H1 (cell line): ENCODE measurements at regions not wholly inside any gene's neighbourhood (a gene's known extent, or its start where the extent isn't known, plus 50 kb on each side); places are given as distances from the start of the nearest gene placed in this dataset.

Experiments used
- CTCF ChIA-PET: fragments of 300-600 bp; sonication (Branson Sonifier 250); formaldehyde crosslinking; loops from one replicate; lab custom pipeline; 2021; ENCODE audit not compliant: partially characterized antibody; lab: Charles Lee
- POLR2A ChIA-PET: fragments of 300-600 bp; sonication (Branson Sonifier 250); formaldehyde crosslinking; loops from one replicate; lab custom pipeline; 2021; ENCODE audit warnings: inconsistent platforms; ENCODE audit not compliant: partially characterized antibody; lab: Charles Lee
- DNase-seq, 2 experiments: peaks; one replicate each; pipeline versions ENCODE4 v3.0.0 to v3.0.0-alpha.2; 2010 to 2022; ENCODE audit warnings: low spot score in 2 of 2, low read depth in 1 of 2, mixed read lengths in 1 of 2
- FAIRE-seq: peaks from 2 replicates; lab custom pipeline; 2011; peaks lifted over from hg19 to GRCh38; lab: Jason Lieb, UNC
- H2AFZ ChIP-seq: 2 replicates; pipeline ENCODE4 v1.8.1; 2012; ENCODE audit warnings: low read length, inconsistent platforms
- H2AK5ac ChIP-seq: 2 replicates; pipeline ENCODE4 v1.6.1; 2013; ENCODE audit warnings: low read depth, low read length
- H2BK120ac ChIP-seq: replicated peaks from 2 replicates; pipeline ENCODE3; 2013; ENCODE audit warnings: low read depth, low read length, inconsistent platforms
- H2BK12ac ChIP-seq: 2 replicates; pipeline ENCODE4 v1.6.1; 2013; ENCODE audit warnings: low read depth, low read length
- H2BK15ac ChIP-seq: 2 replicates; pipeline ENCODE4 v1.6.1; 2013; ENCODE audit warnings: low read length
- H2BK20ac ChIP-seq: 2 replicates; pipeline ENCODE4 v1.6.1; 2013; ENCODE audit warnings: low read length
- H2BK5ac ChIP-seq: 2 replicates; pipeline ENCODE4 v1.6.1; 2013; ENCODE audit warnings: low read depth, low read length
- H3K14ac ChIP-seq: 2 replicates; pipeline ENCODE4 v1.6.1; 2013; ENCODE audit warnings: inconsistent platforms; ENCODE audit not compliant: insufficient read length
- H3K18ac ChIP-seq: 2 replicates; pipeline ENCODE4 v1.6.1; 2013; ENCODE audit warnings: low read length; ENCODE audit errors: extremely low read depth
- H3K23ac ChIP-seq: 2 replicates; pipeline ENCODE4 v1.6.1; 2013; ENCODE audit warnings: inconsistent platforms; ENCODE audit not compliant: insufficient read length
- H3K23me2 ChIP-seq: 2 replicates; pipeline ENCODE4 v1.6.1; 2013; ENCODE audit warnings: low read depth, low read length
- H3K27ac ChIP-seq: 2 replicates; pipeline ENCODE4 v1.6.1; 2011; ENCODE audit warnings: low read depth, low read length, inconsistent platforms
- H3K27me3 ChIP-seq, 4 experiments: replicated peaks in 1 of 4; 1 replicate in 1 of 4; 2 replicates in 3 of 4; pipeline versions ENCODE4 v1.6.1 to v1.8.1; 2011 to 2013; ENCODE audit warnings: low read length in 3 of 4, mild to moderate bottlenecking in 3 of 4, inconsistent platforms in 2 of 4, mixed read lengths in 2 of 4, moderate library complexity in 1 of 4; ENCODE audit not compliant: control insufficient read depth in 3 of 4, insufficient read depth in 3 of 4; ENCODE audit errors: extremely low read depth in 1 of 4
- H3K36me3 ChIP-seq, 4 experiments: 2 replicates each; pipeline versions ENCODE4 v1.6.1 to v1.8.1; 2011 to 2013; ENCODE audit warnings: mild to moderate bottlenecking in 4 of 4, low read length in 3 of 4, moderate library complexity in 2 of 4, control low read depth in 1 of 4, inconsistent platforms in 1 of 4; ENCODE audit not compliant: insufficient read depth in 4 of 4, control insufficient read depth in 2 of 4
- H3K4ac ChIP-seq: replicated peaks from 2 replicates; pipeline ENCODE3; 2013; ENCODE audit warnings: low read length, low read depth, mixed read lengths, inconsistent platforms; ENCODE audit not compliant: insufficient read length
- H3K4me1 ChIP-seq, 4 experiments: replicated peaks in 1 of 4; 1 replicate in 1 of 4; 2 replicates in 3 of 4; pipeline versions ENCODE4 v1.6.1 to v1.8.1; 2011 to 2013; ENCODE audit warnings: low read length in 3 of 4, inconsistent platforms in 2 of 4, mixed read lengths in 1 of 4; ENCODE audit not compliant: insufficient read depth in 4 of 4, control insufficient read depth in 3 of 4
- H3K4me2 ChIP-seq, 2 experiments: 2 replicates each; pipeline versions ENCODE4 v1.6.1 to v1.8.1; 2011 to 2013; ENCODE audit warnings: low read depth in 2 of 2, low read length in 2 of 2, control low read depth in 1 of 2, inconsistent platforms in 1 of 2, mild to moderate bottlenecking in 1 of 2; ENCODE audit not compliant: insufficient read depth in 1 of 2
- H3K4me3 ChIP-seq, 4 experiments: fragments of 200-600, 300-600 bp in 1 of 4; sonication (generic), shearing (Covaris generic), sonication (Bioruptor Twin) in 1 of 4; 2 replicates each; pipeline versions ENCODE4 v1.5.1 to v1.8.1; 2011 to 2016; ENCODE audit warnings: low read length in 4 of 4, low read depth in 3 of 4, control low read depth in 2 of 4, inconsistent platforms in 2 of 4, mild to moderate bottlenecking in 2 of 4, mixed read lengths in 1 of 4, moderate library complexity in 1 of 4; ENCODE audit not compliant: insufficient read depth in 2 of 4; ENCODE audit errors: extremely low read depth in 1 of 4
- H3K56ac ChIP-seq: replicated peaks from 2 replicates; pipeline ENCODE3; 2013; ENCODE audit warnings: low read depth, mild to moderate bottlenecking, mixed read lengths, low read length, inconsistent platforms; ENCODE audit not compliant: insufficient read length
- H3K79me1 ChIP-seq: 2 replicates; pipeline ENCODE4 v1.6.1; 2013; ENCODE audit warnings: low read depth, low read length, control low read depth
- H3K79me2 ChIP-seq, 2 experiments: 2 replicates each; pipeline versions ENCODE4 v1.6.1 to v1.8.1; 2012 to 2013; ENCODE audit warnings: low read length in 2 of 2, mild to moderate bottlenecking in 2 of 2, inconsistent platforms in 1 of 2; ENCODE audit not compliant: insufficient read depth in 2 of 2, control insufficient read depth in 1 of 2
- H3K9ac ChIP-seq, 4 experiments: replicated peaks in 1 of 4; 1 replicate in 1 of 4; 2 replicates in 3 of 4; pipeline versions ENCODE4 v1.6.1 to v1.8.1; 2011 to 2013; ENCODE audit warnings: low read depth in 3 of 4, low read length in 3 of 4, control low read depth in 2 of 4, mild to moderate bottlenecking in 2 of 4, moderate library complexity in 2 of 4, inconsistent platforms in 1 of 4; ENCODE audit errors: extremely low read depth in 1 of 4
- H3K9me3 ChIP-seq, 2 experiments: 2 replicates each; pipeline versions ENCODE4 v1.6.1 to v1.8.1; 2012 to 2013; ENCODE audit warnings: mild to moderate bottlenecking in 2 of 2, moderate library complexity in 2 of 2, control low read depth in 1 of 2, inconsistent platforms in 1 of 2, low read depth in 1 of 2, low read length in 1 of 2, mixed read lengths in 1 of 2; ENCODE audit not compliant: insufficient read depth in 2 of 2
- H4K20me1 ChIP-seq, 2 experiments: replicated peaks in 1 of 2; 2 replicates each; pipeline versions ENCODE3 to v1.8.1; 2011 to 2013; ENCODE audit warnings: inconsistent platforms in 2 of 2, low read length in 2 of 2, mild to moderate bottlenecking in 1 of 2; ENCODE audit not compliant: insufficient read depth in 2 of 2, control insufficient read depth in 1 of 2
- H4K5ac ChIP-seq: 2 replicates; pipeline ENCODE4 v1.6.1; 2013; ENCODE audit warnings: low read length, low read depth, mixed read lengths, inconsistent platforms; ENCODE audit not compliant: insufficient read length
- H4K8ac ChIP-seq: 2 replicates; pipeline ENCODE4 v1.8.0; 2013; ENCODE audit warnings: mild to moderate bottlenecking, moderate library complexity, low read length, inconsistent platforms; ENCODE audit not compliant: insufficient read depth; ENCODE audit errors: extremely low read depth
- H4K91ac ChIP-seq: replicated peaks from 2 replicates; pipeline ENCODE3; 2013; ENCODE audit warnings: low read length, mixed read lengths, inconsistent platforms; ENCODE audit not compliant: insufficient read length
- CBX5 ChIP-seq: fragments of 300-800, 300-1000 bp; sonication (generic); IDR thresholded peaks from 2 replicates; pipeline ENCODE4 v1.7.1; 2016; ENCODE audit warnings: antibody characterized with exemption, low read length, low read depth
- EP300 ChIP-seq, 2 experiments: IDR thresholded peaks; 1 replicate in 1 of 2; 2 replicates in 1 of 2; pipeline ENCODE4 v1.6.1; 2011 to 2012; ENCODE audit warnings: low read depth in 2 of 2, low read length in 2 of 2, mild to moderate bottlenecking in 2 of 2, borderline replicate concordance in 1 of 2, inconsistent platforms in 1 of 2, moderate library complexity in 1 of 2
- HDAC2 ChIP-seq, 2 experiments: fragments of 300-600 bp in 1 of 2; sonication (generic) in 1 of 2; IDR thresholded peaks; 2 replicates each; pipeline ENCODE4 v1.6.1; 2011 to 2012; ENCODE audit warnings: low read depth in 2 of 2, low read length in 2 of 2, mild to moderate bottlenecking in 2 of 2, moderate library complexity in 2 of 2, borderline replicate concordance in 1 of 2, inconsistent platforms in 1 of 2
- HDAC6 ChIP-seq: IDR thresholded peaks from one replicate; pipeline ENCODE4 v1.7.1; 2012; ENCODE audit warnings: low read depth, mild to moderate bottlenecking, inconsistent platforms, low read length, moderate library complexity
- POU5F1 ChIP-seq: IDR thresholded peaks from 2 replicates; pipeline ENCODE4 v1.6.1; 2011; ENCODE audit warnings: low read depth, mild to moderate bottlenecking, low read length, moderate library complexity
- WGBS, 2 experiments: shearing (Covaris generic) in 1 of 2; methylation state at CpG; one replicate each; pipeline versions ENCODE4 v1.1.6 to v1.1.7; 2013 to 2015; ENCODE audit warnings: low lambda C conversion rate in 2 of 2, mixed read lengths in 2 of 2, inconsistent platforms in 1 of 2, low coverage in 1 of 2, missing lambda C conversion rate in 1 of 2; ENCODE audit not compliant: insufficient replicate concordance in 2 of 2, insufficient coverage in 1 of 2, insufficient read length in 1 of 2; ENCODE audit errors: extremely low coverage in 1 of 2, missing lambda C conversion rate in 1 of 2; 5-methylcytosine and 5-hydroxymethylcytosine counted together

DNA sequence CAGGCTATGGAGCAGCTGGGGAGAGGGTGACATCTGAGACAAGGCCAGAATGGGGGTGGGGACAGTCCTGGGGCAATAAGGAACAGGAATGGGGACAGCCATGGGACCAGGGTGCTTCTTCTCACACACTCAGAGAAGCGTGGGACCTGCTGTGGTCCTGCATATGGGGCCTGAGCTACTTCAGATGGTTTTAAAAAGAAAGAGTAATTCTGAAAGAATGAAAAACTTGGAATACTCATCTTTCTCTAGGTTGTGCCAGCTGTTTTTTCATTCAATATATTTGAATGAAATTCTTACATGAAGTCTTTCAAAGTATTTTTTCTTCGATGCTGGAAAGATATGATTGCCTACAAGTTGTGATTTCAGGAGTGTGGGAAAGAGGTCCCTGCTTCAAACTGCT, 227.5 kb upstream of the APCDD1 start:
- Histone ChIP-seq H3K23ac (no peak overlapping the region), H2BK12ac (no peak overlapping the region; the same call in 1 of the 2 replicates), H3K4me1 (no peaks in the 10 kb centered on the region; a peak in 1 of 7 replicates), H3K9ac (no peak overlapping the region), H3K4me2 (no peak overlapping the region), H2BK15ac (no peak overlapping the region; the same call in 1 of the 2 replicates), H4K20me1 (no peaks in the 10 kb centered on the region), H2AK5ac (no peak overlapping the region), H3K36me3 (no peaks in the 10 kb centered on the region), H3K56ac (no peak overlapping the region), H4K91ac (no peak overlapping the region), H4K8ac (no peak overlapping the region), H3K27ac (no peak overlapping the region), H2BK20ac (no peak overlapping the region), H3K79me2 (no peaks in the 10 kb centered on the region), H2BK5ac (no peak overlapping the region), H3K79me1 (no peaks in the 10 kb centered on the region), H3K4ac (no peak overlapping the region), H3K14ac (no peak overlapping the region), H3K23me2 (no peaks in the 10 kb centered on the region), H3K27me3 (no peaks in the 10 kb centered on the region), H2BK120ac (no peak overlapping the region), H3K4me3 (no peak overlapping the region)
- CTCF ChIA-PET: no interaction called here
- POLR2A ChIA-PET: no interaction called here
- no peak for DNase-seq
- 91% methylated on average over 2 of the region's 2 CpGs; no CpG with 5 or more reads in 1 of the 2 experiments for WGBS, 2 experiments
- TF ChIP-seq HDAC6 (no peak), CBX5 (no peak), POU5F1 (no peak), HDAC2 (IDR thresholded peaks at IDR 0.05; ENCODE audit: borderline replicate concordance in 1 of 2, low read depth in 2 of 2, low read length in 2 of 2) (no peak), EP300 (IDR thresholded peaks at IDR 0.05; ENCODE audit: borderline replicate concordance in 1 of 2, low read depth in 2 of 2, low read length in 2 of 2) (no peak)
- TF ChIP-seq, all 59 proteins: peak for 0
- no peak overlapping the region for H2AFZ ChIP-seq
- H4K5ac ChIP-seq: no peak overlapping the region
- H3K18ac ChIP-seq: no peak overlapping the region
- no peak for FAIRE-seq
- peaks cover 7 to 11% of the 10 kb centered on the region in 2 experiments; a peak in 2 of 4 replicates for H3K9me3 ChIP-seq
